K562 (cell line): ENCODE measurements at regions not wholly inside any gene's neighbourhood (a gene's known extent, or its start where the extent isn't known, plus 50 kb on each side); places are given as distances from the start of the nearest gene placed in this dataset.
A peak's percentile ranks its signal among the peaks of the same experiment; 100 is the strongest.

Experiments
- ATAC-seq: fragments of 200-7000 bp; cut with Tn5 transposase; 3 replicates; pipeline ENCODE4 v1.9.1; 2020; ENCODE audit warnings: moderate library complexity
- BruUV-seq: library from RNA; stranded (reverse); fragments of 400-500 nt; replicated peaks from 2 replicates; lab custom pipeline; 2021; lab: Mats Ljungman, UMichigan
- CTCF ChIA-PET: fragments of 300-600 bp; formaldehyde crosslinking; extraction: SDS; loops from one replicate; lab custom pipeline; 2021; ENCODE audit warnings: low intra/inter-chr PET ratio; lab: Yijun Ruan, JAX
- POLR2A ChIA-PET: fragments of 300-600, 350-650 bp; sonication (Branson Sonifier 250); formaldehyde crosslinking; extraction: SDS; loops from one replicate; lab custom pipeline; 2021; ENCODE audit warnings: antibody characterized with exemption, inconsistent platforms; lab: Yijun Ruan, JAX
- DNase-seq, 4 experiments: peaks; one replicate each; pipeline versions ENCODE4 v3.0.0 to v3.0.0-alpha.2; 2011 to 2018; ENCODE audit warnings: low spot score in 3 of 4, mixed read lengths in 3 of 4; ENCODE audit errors: extremely low read depth in 1 of 4
- FAIRE-seq: peaks from 2 replicates; lab custom pipeline; 2011; peaks lifted over from hg19 to GRCh38; lab: Jason Lieb, UNC
- H2AFZ ChIP-seq: 2 replicates; pipeline ENCODE4 v1.6.0; 2011; ENCODE audit warnings: low read depth, low read length, control low read depth, inconsistent platforms
- H3K27ac ChIP-seq: fragments of 200-600 bp; 3 replicates; pipeline ENCODE4 v1.8.0; 2011; ENCODE audit warnings: low read depth, mild to moderate bottlenecking, control low read depth, inconsistent platforms, low read length, moderate library complexity, mixed read lengths; ENCODE audit errors: extremely low read depth
- H3K27me3 ChIP-seq, 2 experiments: fragments of 300-600 bp in 1 of 2; 2 replicates in 1 of 2; 3 replicates in 1 of 2; pipeline versions ENCODE4 v1.6.0 to v1.8.0; 2011; ENCODE audit warnings: inconsistent platforms in 2 of 2, low read length in 2 of 2, mild to moderate bottlenecking in 1 of 2, mixed read lengths in 1 of 2, moderate library complexity in 1 of 2; ENCODE audit not compliant: control insufficient read depth in 2 of 2, insufficient read depth in 2 of 2
- H3K36me3 ChIP-seq: fragments of 300-600 bp; 3 replicates; pipeline ENCODE4 v1.8.0; 2011; ENCODE audit warnings: mild to moderate bottlenecking, low read length, inconsistent platforms; ENCODE audit not compliant: control insufficient read depth, insufficient read depth
- H3K4me1 ChIP-seq, 2 experiments: fragments of 200-600 bp in 1 of 2; replicated peaks in 1 of 2; 2 replicates in 1 of 2; 3 replicates in 1 of 2; pipeline versions ENCODE4 v1.5.1 to v1.8.0; 2011; ENCODE audit warnings: inconsistent platforms in 2 of 2, low read length in 2 of 2, mild to moderate bottlenecking in 1 of 2, mixed read lengths in 1 of 2, moderate library complexity in 1 of 2; ENCODE audit not compliant: control insufficient read depth in 2 of 2, insufficient read depth in 2 of 2
- H3K4me2 ChIP-seq: 2 replicates; pipeline ENCODE4 v1.6.1; 2011; ENCODE audit warnings: low read length, control low read depth, inconsistent platforms, mixed read lengths; ENCODE audit not compliant: insufficient read depth
- H3K4me3 ChIP-seq: fragments of 200-600 bp; sonication (generic), shearing (Covaris generic); 2 replicates; pipeline ENCODE4 v1.5.1; 2016; ENCODE audit warnings: control low read depth, inconsistent platforms
- H3K79me2 ChIP-seq: fragments of 200-600 bp; 3 replicates; pipeline ENCODE4 v1.8.0; 2011; ENCODE audit warnings: low read length, inconsistent platforms; ENCODE audit not compliant: control insufficient read depth, insufficient read depth
- H3K9ac ChIP-seq, 2 experiments: 2 replicates each; pipeline versions ENCODE4 v1.6.0 to v1.6.1; 2011; ENCODE audit warnings: low read depth in 2 of 2, low read length in 2 of 2, control low read depth in 1 of 2, inconsistent platforms in 1 of 2, mild to moderate bottlenecking in 1 of 2, mixed read lengths in 1 of 2; ENCODE audit not compliant: insufficient read depth in 1 of 2
- H3K9me1 ChIP-seq: one replicate; pipeline ENCODE4 v1.6.0; 2011; ENCODE audit warnings: inconsistent platforms, mild to moderate bottlenecking, low read length, moderate library complexity; ENCODE audit not compliant: control insufficient read depth, insufficient read depth
- H3K9me3 ChIP-seq: replicated peaks from 2 replicates; pipeline ENCODE4 v1.5.1; 2011; ENCODE audit warnings: low read depth, low read length, inconsistent platforms; ENCODE audit not compliant: control insufficient read depth, insufficient read depth
- H4K20me1 ChIP-seq: replicated peaks from 2 replicates; pipeline ENCODE4 v1.6.1; 2011; ENCODE audit warnings: low read length, inconsistent platforms, mixed read lengths; ENCODE audit not compliant: control insufficient read depth, insufficient read depth
- BCOR ChIP-seq: fragments of 450-650 bp; IDR thresholded peaks from 2 replicates; pipeline ENCODE4 v1.6.1; 2016
- CBFA2T3 ChIP-seq: fragments of 450-650 bp; IDR thresholded peaks from 2 replicates; pipeline ENCODE4 v1.6.1; 2017
- CREBBP ChIP-seq: IDR thresholded peaks from one replicate; pipeline ENCODE4 v1.6.1; 2012; ENCODE audit warnings: low read depth, mild to moderate bottlenecking, control low read depth, inconsistent platforms, low read length
- CXXC5 ChIP-seq: fragments of 250-450 bp; sonication (Bioruptor Pico); IDR thresholded peaks from 2 replicates; pipeline ENCODE4 v1.8.0; 2022; ENCODE audit warnings: inconsistent platforms, mild to moderate bottlenecking, moderate library complexity
- EGR1 ChIP-seq: fragments of 450-650 bp; conservative IDR thresholded peaks from 2 replicates; pipeline ENCODE4 v1.6.1; 2017; ENCODE audit warnings: mild to moderate bottlenecking
- EHMT2 ChIP-seq: fragments of 450-650 bp; IDR thresholded peaks from 2 replicates; pipeline ENCODE4 v1.6.1; 2018; ENCODE audit warnings: antibody characterized with exemption
- FOSL1 ChIP-seq: fragments of 200-800 bp; sonication (Bioruptor generic); conservative IDR thresholded peaks from 2 replicates; pipeline ENCODE4 v1.6.1; 2016; ENCODE audit warnings: missing genetic modification characterization, missing compliant biosample characterization
- HDAC8 ChIP-seq: fragments of 450-650 bp; IDR thresholded peaks from 2 replicates; pipeline ENCODE4 v1.6.1; 2016; ENCODE audit warnings: mild to moderate bottlenecking, missing genetic modification characterization, moderate library complexity, missing compliant biosample characterization
- IFI16 ChIP-seq: fragments of 250-450 bp; sonication (Bioruptor Pico); IDR thresholded peaks from 2 replicates; pipeline ENCODE4 v2.1.2; 2022; ENCODE audit warnings: mild to moderate bottlenecking, inconsistent platforms
- JUN ChIP-seq, 2 experiments: sonication (generic) in 1 of 2; formaldehyde crosslinking in 1 of 2; IDR thresholded peaks; 2 replicates each; pipeline versions ENCODE4 v1.6.1 to v1.8.0; 2012 to 2022; ENCODE audit warnings: borderline replicate concordance in 2 of 2, mild to moderate bottlenecking in 2 of 2, improper control_type of control experiment in 1 of 2, low read depth in 1 of 2, low read length in 1 of 2, missing genetic modification reagents in 1 of 2
- NR1H2 ChIP-seq: sonication (generic); formaldehyde crosslinking; IDR thresholded peaks from 2 replicates; pipeline ENCODE4 v1.4.0; 2020; ENCODE audit warnings: mild to moderate bottlenecking, missing genetic modification reagents
- PRMT5 ChIP-seq: sonication (generic); formaldehyde crosslinking; IDR thresholded peaks from 2 replicates; pipeline ENCODE4 v1.5.0; 2020; ENCODE audit warnings: missing genetic modification reagents
- RAD21 ChIP-seq, 2 experiments: fragments of 250-450 bp in 1 of 2; fragments of 450-650 bp in 1 of 2; sonication (Bioruptor Pico) in 1 of 2; formaldehyde crosslinking in 1 of 2; IDR thresholded peaks in 1 of 2; conservative IDR thresholded peaks in 1 of 2; 2 replicates each; pipeline versions ENCODE4 v1.4.0 to v1.8.0; 2020 to 2022; ENCODE audit warnings: mild to moderate bottlenecking in 2 of 2, moderate library complexity in 1 of 2
- RCOR1 ChIP-seq, 2 experiments: IDR thresholded peaks; 2 replicates each; pipeline ENCODE4 v1.6.1; 2012; ENCODE audit warnings: low read depth in 2 of 2, low read length in 2 of 2, borderline replicate concordance in 1 of 2, improper control_type of control experiment in 1 of 2
- STAT5A ChIP-seq: IDR thresholded peaks from 2 replicates; pipeline ENCODE4 v1.6.1; 2012; ENCODE audit warnings: low read length, inconsistent platforms, borderline replicate concordance
- TAL1 ChIP-seq: fragments of 450-650 bp; IDR thresholded peaks from 2 replicates; pipeline ENCODE4 v1.6.1; 2016; ENCODE audit warnings: mild to moderate bottlenecking
- TCF3 ChIP-seq: sonication (generic); formaldehyde crosslinking; IDR thresholded peaks from 2 replicates; pipeline ENCODE4 v1.4.0; 2020; ENCODE audit warnings: mild to moderate bottlenecking, missing genetic modification reagents
- TEAD4 ChIP-seq, 2 experiments: sonication (generic) in 1 of 2; formaldehyde crosslinking in 1 of 2; IDR thresholded peaks; 2 replicates each; pipeline versions ENCODE4 v1.6.1 to v1.8.0; 2012 to 2022; ENCODE audit warnings: borderline replicate concordance in 1 of 2, inconsistent platforms in 1 of 2, low read length in 1 of 2, mild to moderate bottlenecking in 1 of 2, missing genetic modification reagents in 1 of 2
- ZNF644 ChIP-seq: fragments of 200-800 bp; sonication (Bioruptor generic); IDR thresholded peaks from 2 replicates; pipeline ENCODE4 v1.6.1; 2016; ENCODE audit warnings: low read depth, missing genetic modification characterization, missing compliant biosample characterization
- WGBS: fragments of 100-300 bp; shearing (Covaris generic); methylation state at CpG from one replicate; pipeline ENCODE4 v1.1.6; 2016; ENCODE audit warnings: low coverage, mixed read lengths; ENCODE audit not compliant: insufficient coverage; ENCODE audit errors: missing lambda C conversion rate; 5-methylcytosine and 5-hydroxymethylcytosine counted together
- in situ Hi-C: fragments of 300-500 bp; cut with MboI; formaldehyde crosslinking; loops from 4 replicates; pipeline ENCODE4 v1.15.0; 2018; ENCODE audit warnings: inconsistent platforms, mixed read lengths
- intact Hi-C: fragments of 100-400 bp; cut with micrococcal nuclease; formaldehyde crosslinking; loops from 2 replicates; pipeline ENCODE4 v1.14.2; 2022
- TF ChIP-seq, protein P1 (sequence below): fragments of 250-450 bp; sonication (Bioruptor Pico); IDR thresholded peaks from 2 replicates; pipeline ENCODE4 v1.4.0; 2020
- TF ChIP-seq, protein P2 (sequence below): fragments of 450-650 bp; formaldehyde crosslinking; IDR thresholded peaks from 2 replicates; pipeline ENCODE4 v1.4.0; 2020; ENCODE audit warnings: mild to moderate bottlenecking, moderate library complexity

DNA sequence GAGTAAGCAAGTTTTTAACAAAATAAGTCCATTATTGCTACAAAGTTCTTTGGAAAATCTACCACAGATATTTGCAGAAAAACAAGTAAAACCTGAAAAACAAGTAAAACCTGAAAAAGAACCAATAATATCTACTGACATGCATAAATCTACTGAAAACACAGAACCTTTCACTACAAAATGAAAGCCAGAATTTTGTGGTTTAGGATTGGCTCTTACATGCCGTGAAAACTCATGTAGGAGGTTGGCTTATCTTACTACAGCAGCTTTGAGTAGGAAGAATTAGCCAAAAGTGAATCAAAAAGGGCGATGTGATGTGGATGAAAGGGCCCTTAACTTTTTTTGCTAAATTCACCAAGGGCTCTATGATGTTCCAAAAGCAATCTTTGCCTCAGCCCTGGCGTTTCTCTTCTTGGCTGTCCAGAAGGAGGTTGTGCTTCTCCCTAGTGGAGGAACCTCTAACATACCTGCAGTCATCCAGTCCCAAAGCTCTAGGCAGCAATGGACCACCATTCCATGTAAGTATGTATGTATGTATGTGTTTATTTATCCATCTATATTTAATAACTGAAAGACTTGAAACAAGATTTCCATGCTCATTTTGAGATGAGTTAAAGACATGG is 93.5 kb upstream of the ZNF804B start:
- peak overlapping the region; percentile 64 for H2AFZ ChIP-seq
- FAIRE-seq: peak; percentile 26
- no peak overlapping the region for H3K9ac ChIP-seq
- H3K27me3 ChIP-seq: no peaks in the 10 kb centered on the region
- CTCF ChIA-PET: no interaction called here
- no peak overlapping the region for H3K4me2 ChIP-seq
- DNase-seq: peak in 2 of 4 experiments; percentile 19 to 22
- in situ Hi-C loops (no loop called here), intact Hi-C loops (no loop called here)
- peak; percentile 88 for ATAC-seq
- BruUV-seq: no TSS peak
- H3K4me3 ChIP-seq: no peak overlapping the region
- H3K4me1 ChIP-seq: no peaks in the 10 kb centered on the region; a peak in 1 of 5 replicates
- H3K27ac ChIP-seq: no peak overlapping the region
- POLR2A ChIA-PET: interaction anchor here (0.9 kb wide), 1 partner anchor 19 kb away, joined by 4 read pairs; no protein-coding TSS in a partner anchor
- no peaks in the 10 kb centered on the region for H3K79me2 ChIP-seq
- H4K20me1 ChIP-seq: no peaks in the 10 kb centered on the region
- WGBS: 5% methylated on average over 3 of the region's 3 CpGs
- H3K36me3 ChIP-seq: no peaks in the 10 kb centered on the region
- no peaks in the 10 kb centered on the region for H3K9me1 ChIP-seq
- H3K9me3 ChIP-seq: no peaks in the 10 kb centered on the region
- TF ChIP-seq JUN (IDR thresholded peaks at IDR 0.05; ENCODE audit: borderline replicate concordance, low read depth, low read length): no peak
- no peak for TF ChIP-seq JUN (CRISPR knock-in tag; IDR thresholded peaks at IDR 0.05; ENCODE audit: borderline replicate concordance)
- no peak for TF ChIP-seq ZNF644 (tag)
- TF ChIP-seq IFI16 (CRISPR knock-in tag): no peak
- peak; percentile 33 for TF ChIP-seq CBFA2T3
- TF ChIP-seq CREBBP: no peak
- TF ChIP-seq, protein P1, sequence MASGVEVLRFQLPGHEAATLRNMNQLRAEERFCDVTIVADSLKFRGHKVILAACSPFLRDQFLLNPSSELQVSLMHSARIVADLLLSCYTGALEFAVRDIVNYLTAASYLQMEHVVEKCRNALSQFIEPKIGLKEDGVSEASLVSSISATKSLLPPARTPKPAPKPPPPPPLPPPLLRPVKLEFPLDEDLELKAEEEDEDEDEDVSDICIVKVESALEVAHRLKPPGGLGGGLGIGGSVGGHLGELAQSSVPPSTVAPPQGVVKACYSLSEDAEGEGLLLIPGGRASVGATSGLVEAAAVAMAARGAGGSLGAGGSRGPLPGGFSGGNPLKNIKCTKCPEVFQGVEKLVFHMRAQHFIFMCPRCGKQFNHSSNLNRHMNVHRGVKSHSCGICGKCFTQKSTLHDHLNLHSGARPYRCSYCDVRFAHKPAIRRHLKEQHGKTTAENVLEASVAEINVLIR (CRISPR knock-in tag): no peak
- TF ChIP-seq CXXC5: peak; percentile 29; the same call in 1 of the 2 replicates
- TF ChIP-seq, protein P2, sequence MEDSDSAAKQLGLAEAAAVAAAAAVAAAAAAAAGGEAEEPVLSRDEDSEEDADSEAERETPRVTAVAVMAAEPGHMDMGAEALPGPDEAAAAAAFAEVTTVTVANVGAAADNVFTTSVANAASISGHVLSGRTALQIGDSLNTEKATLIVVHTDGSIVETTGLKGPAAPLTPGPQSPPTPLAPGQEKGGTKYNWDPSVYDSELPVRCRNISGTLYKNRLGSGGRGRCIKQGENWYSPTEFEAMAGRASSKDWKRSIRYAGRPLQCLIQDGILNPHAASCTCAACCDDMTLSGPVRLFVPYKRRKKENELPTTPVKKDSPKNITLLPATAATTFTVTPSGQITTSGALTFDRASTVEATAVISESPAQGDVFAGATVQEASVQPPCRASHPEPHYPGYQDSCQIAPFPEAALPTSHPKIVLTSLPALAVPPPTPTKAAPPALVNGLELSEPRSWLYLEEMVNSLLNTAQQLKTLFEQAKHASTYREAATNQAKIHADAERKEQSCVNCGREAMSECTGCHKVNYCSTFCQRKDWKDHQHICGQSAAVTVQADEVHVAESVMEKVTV (CRISPR knock-in tag): 0 out of 2 replicates have a peak, but pooled peaks have one; percentile 26
- no peak for TF ChIP-seq PRMT5 (CRISPR knock-in tag)
- TF ChIP-seq EGR1: no peak
- TF ChIP-seq STAT5A: 0 out of 2 replicates have a peak, but pooled peaks have one; percentile 10
- no peak for TF ChIP-seq HDAC8 (tag)
- peak; percentile 39; the same call in 1 of the 2 replicates for TF ChIP-seq TCF3 (CRISPR knock-in tag)
- TF ChIP-seq TAL1: 0 out of 2 replicates have a peak, but pooled peaks have one; percentile 28
- TF ChIP-seq BCOR: no peak
- peak; percentile 86; the same call in 1 of the 2 replicates for TF ChIP-seq EHMT2
- 0 out of 4 replicates have a peak, but pooled peaks of 1 of the 2 experiments have one; percentile 8 for TF ChIP-seq RCOR1 (IDR thresholded peaks at IDR 0.05; ENCODE audit: borderline replicate concordance in 1 of 2, low read depth in 2 of 2, low read length in 2 of 2)
- peak; percentile 48; the same call in 1 of the 2 replicates for TF ChIP-seq TEAD4 (IDR thresholded peaks at IDR 0.05; ENCODE audit: low read length)
- no peak for TF ChIP-seq TEAD4 (CRISPR knock-in tag; IDR thresholded peaks at IDR 0.05; ENCODE audit: borderline replicate concordance)
- TF ChIP-seq FOSL1 (tag): no peak
- TF ChIP-seq NR1H2 (CRISPR knock-in tag): no peak
- peak; percentile 28 to 40 for TF ChIP-seq RAD21 (CRISPR knock-in tag; conservative IDR thresholded peaks at IDR 0.05 in 1 of 2, IDR thresholded peaks at IDR 0.05 in 1 of 2)
